WTC11 (cell line): ENCODE measurements at regions not wholly inside any gene's neighbourhood (a gene's known extent, or its start where the extent isn't known, plus 50 kb on each side); places are given as distances from the start of the nearest gene placed in this dataset.

ENCODE experiments used
- ATAC-seq: fragments of 200-7000 bp; cut with Tn5 transposase; 2 replicates; pipeline ENCODE4 v1.10.0; 2021; ENCODE audit warnings: mild to moderate bottlenecking, moderate library complexity
- CTCF ChIA-PET: fragments of 300-600 bp; sonication (Branson Sonifier 250); formaldehyde crosslinking; loops from one replicate; lab custom pipeline; 2021; ENCODE audit warnings: antibody characterized with exemption; lab: Charles Lee
- POLR2A ChIA-PET: fragments of 350-600 bp; sonication (Branson Sonifier 250); formaldehyde crosslinking; loops from one replicate; lab custom pipeline; 2021; ENCODE audit warnings: antibody characterized with exemption; lab: Charles Lee
- DNase-seq: peaks from one replicate; pipeline ENCODE4 v3.0.0; 2021; ENCODE audit warnings: low spot score
- H3K27ac Mint-ChIP-seq: 2 replicates; pipeline ENCODE4 v1.8.0; 2021; ENCODE audit warnings: mixed read lengths
- H3K27me3 Mint-ChIP-seq: 2 replicates; pipeline ENCODE4 v1.8.0; 2021; ENCODE audit warnings: low read depth, mild to moderate bottlenecking, moderate library complexity, mixed read lengths
- H3K36me3 Mint-ChIP-seq: 2 replicates; pipeline ENCODE4 v1.8.0; 2021; ENCODE audit warnings: mixed read lengths
- H3K4me1 Mint-ChIP-seq: 2 replicates; pipeline ENCODE4 v1.8.0; 2022; ENCODE audit warnings: mixed read lengths
- H3K4me3 Mint-ChIP-seq: 2 replicates; pipeline ENCODE4 v1.8.0; 2021; ENCODE audit warnings: mild to moderate bottlenecking, moderate library complexity, mixed read lengths
- H3K9me3 Mint-ChIP-seq: 2 replicates; pipeline ENCODE4 v1.8.0; 2021; ENCODE audit warnings: mixed read lengths
- FOXK1 ChIP-seq: sonication (generic); formaldehyde crosslinking; IDR thresholded peaks from 2 replicates; pipeline ENCODE4 v1.8.0; 2022; ENCODE audit warnings: mild to moderate bottlenecking, moderate library complexity, missing genetic modification reagents
- GTF2I ChIP-seq: fragments of 250-450 bp; sonication (Bioruptor Pico); conservative IDR thresholded peaks from 2 replicates; pipeline ENCODE4 v1.4.0; 2021; ENCODE audit warnings: mild to moderate bottlenecking
- JAZF1 ChIP-seq: fragments of 250-450 bp; sonication (Bioruptor Pico); IDR thresholded peaks from 2 replicates; pipeline ENCODE4 v1.9.0; 2021; ENCODE audit warnings: moderate library complexity, mild to moderate bottlenecking, inconsistent platforms
- NFE2L1 ChIP-seq: sonication (generic); formaldehyde crosslinking; IDR thresholded peaks from 2 replicates; pipeline ENCODE4 v1.8.1; 2023; ENCODE audit warnings: missing genetic modification reagents
- NFYB ChIP-seq: sonication (generic); formaldehyde crosslinking; conservative IDR thresholded peaks from 2 replicates; pipeline ENCODE4 v1.8.0; 2022; ENCODE audit warnings: low read depth, missing genetic modification reagents
- OVOL2 ChIP-seq: fragments of 250-450 bp; sonication (Bioruptor Pico); IDR thresholded peaks from 2 replicates; pipeline ENCODE4 v1.9.0; 2021; ENCODE audit warnings: mild to moderate bottlenecking, borderline replicate concordance
- TCF7 ChIP-seq: sonication (generic); formaldehyde crosslinking; IDR thresholded peaks from 2 replicates; pipeline ENCODE4 v1.8.0; 2022; ENCODE audit warnings: mild to moderate bottlenecking, low read depth, missing genetic modification reagents, moderate library complexity
- TP53 ChIP-seq: sonication (generic); formaldehyde crosslinking; IDR thresholded peaks from 2 replicates; pipeline ENCODE4 v1.8.1; 2023; ENCODE audit warnings: mild to moderate bottlenecking, missing genetic modification reagents
- ZNF138 ChIP-seq: sonication (generic); formaldehyde crosslinking; conservative IDR thresholded peaks from 2 replicates; pipeline ENCODE4 v1.8.1; 2022; ENCODE audit warnings: mild to moderate bottlenecking, moderate library complexity, missing genetic modification reagents
- ZNF396 ChIP-seq: fragments of 250-450 bp; sonication (Bioruptor Pico); IDR thresholded peaks from 2 replicates; pipeline ENCODE4 v1.8.0; 2021; ENCODE audit warnings: mild to moderate bottlenecking, moderate library complexity, borderline replicate concordance
- TF ChIP-seq, protein P1 (sequence below): sonication (generic); formaldehyde crosslinking; IDR thresholded peaks from 2 replicates; pipeline ENCODE4 v1.8.0; 2022; ENCODE audit warnings: mild to moderate bottlenecking, missing genetic modification reagents
- TF ChIP-seq, protein P2 (sequence below): fragments of 250-450 bp; sonication (Bioruptor Pico); conservative IDR thresholded peaks from 2 replicates; pipeline ENCODE4 v1.9.0; 2021; ENCODE audit warnings: mild to moderate bottlenecking
- TF ChIP-seq, protein P3 (sequence below): fragments of 250-450 bp; sonication (Bioruptor Pico); IDR thresholded peaks from 2 replicates; pipeline ENCODE4 v1.8.0; 2021; ENCODE audit warnings: mild to moderate bottlenecking
- TF ChIP-seq, protein P4 (sequence below): sonication (generic); formaldehyde crosslinking; IDR thresholded peaks from 2 replicates; pipeline ENCODE4 v1.8.1; 2022; ENCODE audit warnings: low read depth, mild to moderate bottlenecking, moderate library complexity, missing genetic modification reagents, borderline replicate concordance
- TF ChIP-seq, protein P5 (sequence below): fragments of 250-450 bp; sonication (Bioruptor Pico); IDR thresholded peaks from 2 replicates; pipeline ENCODE4 v1.9.0; 2021; ENCODE audit warnings: mild to moderate bottlenecking
- TF ChIP-seq, protein P6 (sequence below): sonication (generic); formaldehyde crosslinking; conservative IDR thresholded peaks from 2 replicates; pipeline ENCODE4 v1.8.1; 2022; ENCODE audit warnings: mild to moderate bottlenecking, missing genetic modification reagents
- TF ChIP-seq, protein P7 (sequence below): sonication (generic); formaldehyde crosslinking; conservative IDR thresholded peaks from 2 replicates; pipeline ENCODE4 v1.8.1; 2023; ENCODE audit warnings: mild to moderate bottlenecking, low read depth, missing genetic modification reagents, moderate library complexity
- TF ChIP-seq, protein P8 (sequence below): sonication (generic); formaldehyde crosslinking; IDR thresholded peaks from 2 replicates; pipeline ENCODE4 v1.8.1; 2022; ENCODE audit warnings: mild to moderate bottlenecking, moderate library complexity, missing genetic modification reagents
- TF ChIP-seq, protein P9 (sequence below): sonication (generic); formaldehyde crosslinking; IDR thresholded peaks from 2 replicates; pipeline ENCODE4 v1.8.1; 2022; ENCODE audit warnings: low read depth, missing genetic modification reagents, borderline replicate concordance
- TF ChIP-seq, protein P10 (sequence below): fragments of 250-450 bp; sonication (Bioruptor Pico); IDR thresholded peaks from 2 replicates; pipeline ENCODE4 v1.9.0; 2021; ENCODE audit warnings: moderate library complexity, mild to moderate bottlenecking, inconsistent platforms, borderline replicate concordance

DNA sequence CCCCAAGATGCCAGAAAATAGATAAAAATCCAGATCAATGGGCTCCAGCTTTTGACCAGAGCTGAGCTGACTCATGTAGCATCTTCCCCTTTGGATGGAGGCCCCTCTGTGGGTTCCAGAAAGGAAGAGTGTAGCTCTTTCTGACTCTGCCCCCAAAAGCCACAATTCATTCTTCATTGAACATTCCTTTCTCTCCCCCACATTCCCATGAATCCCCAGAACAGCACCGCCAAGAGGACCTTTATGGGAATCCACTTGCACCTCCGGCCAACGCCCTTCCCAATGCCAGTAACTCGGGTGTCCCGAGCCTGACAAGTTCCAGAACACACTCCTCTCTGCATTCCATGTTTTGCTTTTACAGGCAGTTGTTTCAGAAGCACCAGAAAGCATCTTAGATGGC is 210.6 kb upstream of the DIO3 start:
- no peak for ATAC-seq

More for the DNA sequence above, 210.6 kb upstream of the DIO3 start:
- TF ChIP-seq GTF2I (CRISPR knock-in tag) (no peak), NFYB (CRISPR knock-in tag) (no peak), TP53 (no peak), ZNF138 (CRISPR knock-in tag) (no peak), ZNF396 (CRISPR knock-in tag) (no peak), FOXK1 (no peak), OVOL2 (CRISPR knock-in tag) (no peak), NFE2L1 (no peak), JAZF1 (no peak), TCF7 (CRISPR knock-in tag) (no peak)
- TF ChIP-seq, protein P1, sequence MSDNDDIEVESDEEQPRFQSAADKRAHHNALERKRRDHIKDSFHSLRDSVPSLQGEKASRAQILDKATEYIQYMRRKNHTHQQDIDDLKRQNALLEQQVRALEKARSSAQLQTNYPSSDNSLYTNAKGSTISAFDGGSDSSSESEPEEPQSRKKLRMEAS: no peak
- TF ChIP-seq, protein P2, sequence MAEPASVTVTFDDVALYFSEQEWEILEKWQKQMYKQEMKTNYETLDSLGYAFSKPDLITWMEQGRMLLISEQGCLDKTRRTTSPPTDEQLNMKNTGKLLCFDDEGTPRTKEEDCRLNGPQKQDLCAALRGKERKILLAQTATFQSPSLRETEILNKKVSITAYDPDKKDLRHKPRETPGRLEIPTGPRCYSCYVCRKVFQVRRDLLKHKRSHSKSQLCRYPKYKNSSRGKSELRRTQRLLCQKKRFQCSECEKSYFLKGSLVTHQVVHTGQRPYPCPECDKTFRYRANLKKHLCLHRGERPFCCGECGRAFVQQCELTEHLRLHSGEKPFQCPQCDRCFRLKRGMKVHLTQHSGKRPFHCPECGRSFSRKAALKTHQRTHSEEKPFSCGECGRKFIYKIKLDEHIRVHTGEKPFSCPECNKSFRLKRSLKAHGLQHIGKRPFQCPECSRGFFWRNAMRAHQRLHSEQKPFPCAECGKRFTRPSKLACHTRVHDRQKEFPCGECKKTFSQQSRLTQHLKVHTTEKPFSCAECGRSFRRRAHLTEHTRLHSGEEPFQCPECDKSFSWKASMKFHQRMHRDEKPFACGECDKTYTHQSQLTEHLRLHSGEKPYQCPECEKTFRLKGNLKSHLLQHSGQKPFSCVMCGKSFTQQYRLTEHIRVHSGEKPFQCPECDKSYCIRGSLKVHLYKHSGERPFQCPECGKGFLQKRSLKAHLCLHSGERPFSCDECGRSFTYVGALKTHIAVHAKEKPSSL (CRISPR knock-in tag): no peak
- TF ChIP-seq, protein P3, sequence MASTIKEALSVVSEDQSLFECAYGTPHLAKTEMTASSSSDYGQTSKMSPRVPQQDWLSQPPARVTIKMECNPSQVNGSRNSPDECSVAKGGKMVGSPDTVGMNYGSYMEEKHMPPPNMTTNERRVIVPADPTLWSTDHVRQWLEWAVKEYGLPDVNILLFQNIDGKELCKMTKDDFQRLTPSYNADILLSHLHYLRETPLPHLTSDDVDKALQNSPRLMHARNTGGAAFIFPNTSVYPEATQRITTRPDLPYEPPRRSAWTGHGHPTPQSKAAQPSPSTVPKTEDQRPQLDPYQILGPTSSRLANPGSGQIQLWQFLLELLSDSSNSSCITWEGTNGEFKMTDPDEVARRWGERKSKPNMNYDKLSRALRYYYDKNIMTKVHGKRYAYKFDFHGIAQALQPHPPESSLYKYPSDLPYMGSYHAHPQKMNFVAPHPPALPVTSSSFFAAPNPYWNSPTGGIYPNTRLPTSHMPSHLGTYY (CRISPR knock-in tag): no peak
- TF ChIP-seq, protein P4, sequence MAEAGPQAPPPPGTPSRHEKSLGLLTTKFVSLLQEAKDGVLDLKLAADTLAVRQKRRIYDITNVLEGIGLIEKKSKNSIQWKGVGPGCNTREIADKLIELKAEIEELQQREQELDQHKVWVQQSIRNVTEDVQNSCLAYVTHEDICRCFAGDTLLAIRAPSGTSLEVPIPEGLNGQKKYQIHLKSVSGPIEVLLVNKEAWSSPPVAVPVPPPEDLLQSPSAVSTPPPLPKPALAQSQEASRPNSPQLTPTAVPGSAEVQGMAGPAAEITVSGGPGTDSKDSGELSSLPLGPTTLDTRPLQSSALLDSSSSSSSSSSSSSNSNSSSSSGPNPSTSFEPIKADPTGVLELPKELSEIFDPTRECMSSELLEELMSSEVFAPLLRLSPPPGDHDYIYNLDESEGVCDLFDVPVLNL: no peak
- TF ChIP-seq, protein P5, sequence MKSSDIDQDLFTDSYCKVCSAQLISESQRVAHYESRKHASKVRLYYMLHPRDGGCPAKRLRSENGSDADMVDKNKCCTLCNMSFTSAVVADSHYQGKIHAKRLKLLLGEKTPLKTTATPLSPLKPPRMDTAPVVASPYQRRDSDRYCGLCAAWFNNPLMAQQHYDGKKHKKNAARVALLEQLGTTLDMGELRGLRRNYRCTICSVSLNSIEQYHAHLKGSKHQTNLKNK (CRISPR knock-in tag): no peak
- TF ChIP-seq, protein P6, sequence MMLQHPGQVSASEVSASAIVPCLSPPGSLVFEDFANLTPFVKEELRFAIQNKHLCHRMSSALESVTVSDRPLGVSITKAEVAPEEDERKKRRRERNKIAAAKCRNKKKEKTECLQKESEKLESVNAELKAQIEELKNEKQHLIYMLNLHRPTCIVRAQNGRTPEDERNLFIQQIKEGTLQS (CRISPR knock-in tag): no peak
- TF ChIP-seq, protein P7, sequence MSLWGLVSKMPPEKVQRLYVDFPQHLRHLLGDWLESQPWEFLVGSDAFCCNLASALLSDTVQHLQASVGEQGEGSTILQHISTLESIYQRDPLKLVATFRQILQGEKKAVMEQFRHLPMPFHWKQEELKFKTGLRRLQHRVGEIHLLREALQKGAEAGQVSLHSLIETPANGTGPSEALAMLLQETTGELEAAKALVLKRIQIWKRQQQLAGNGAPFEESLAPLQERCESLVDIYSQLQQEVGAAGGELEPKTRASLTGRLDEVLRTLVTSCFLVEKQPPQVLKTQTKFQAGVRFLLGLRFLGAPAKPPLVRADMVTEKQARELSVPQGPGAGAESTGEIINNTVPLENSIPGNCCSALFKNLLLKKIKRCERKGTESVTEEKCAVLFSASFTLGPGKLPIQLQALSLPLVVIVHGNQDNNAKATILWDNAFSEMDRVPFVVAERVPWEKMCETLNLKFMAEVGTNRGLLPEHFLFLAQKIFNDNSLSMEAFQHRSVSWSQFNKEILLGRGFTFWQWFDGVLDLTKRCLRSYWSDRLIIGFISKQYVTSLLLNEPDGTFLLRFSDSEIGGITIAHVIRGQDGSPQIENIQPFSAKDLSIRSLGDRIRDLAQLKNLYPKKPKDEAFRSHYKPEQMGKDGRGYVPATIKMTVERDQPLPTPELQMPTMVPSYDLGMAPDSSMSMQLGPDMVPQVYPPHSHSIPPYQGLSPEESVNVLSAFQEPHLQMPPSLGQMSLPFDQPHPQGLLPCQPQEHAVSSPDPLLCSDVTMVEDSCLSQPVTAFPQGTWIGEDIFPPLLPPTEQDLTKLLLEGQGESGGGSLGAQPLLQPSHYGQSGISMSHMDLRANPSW (CRISPR knock-in tag): no peak
- TF ChIP-seq, protein P8, sequence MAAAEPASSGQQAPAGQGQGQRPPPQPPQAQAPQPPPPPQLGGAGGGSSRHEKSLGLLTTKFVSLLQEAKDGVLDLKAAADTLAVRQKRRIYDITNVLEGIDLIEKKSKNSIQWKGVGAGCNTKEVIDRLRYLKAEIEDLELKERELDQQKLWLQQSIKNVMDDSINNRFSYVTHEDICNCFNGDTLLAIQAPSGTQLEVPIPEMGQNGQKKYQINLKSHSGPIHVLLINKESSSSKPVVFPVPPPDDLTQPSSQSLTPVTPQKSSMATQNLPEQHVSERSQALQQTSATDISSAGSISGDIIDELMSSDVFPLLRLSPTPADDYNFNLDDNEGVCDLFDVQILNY: no peak
- TF ChIP-seq, protein P9, sequence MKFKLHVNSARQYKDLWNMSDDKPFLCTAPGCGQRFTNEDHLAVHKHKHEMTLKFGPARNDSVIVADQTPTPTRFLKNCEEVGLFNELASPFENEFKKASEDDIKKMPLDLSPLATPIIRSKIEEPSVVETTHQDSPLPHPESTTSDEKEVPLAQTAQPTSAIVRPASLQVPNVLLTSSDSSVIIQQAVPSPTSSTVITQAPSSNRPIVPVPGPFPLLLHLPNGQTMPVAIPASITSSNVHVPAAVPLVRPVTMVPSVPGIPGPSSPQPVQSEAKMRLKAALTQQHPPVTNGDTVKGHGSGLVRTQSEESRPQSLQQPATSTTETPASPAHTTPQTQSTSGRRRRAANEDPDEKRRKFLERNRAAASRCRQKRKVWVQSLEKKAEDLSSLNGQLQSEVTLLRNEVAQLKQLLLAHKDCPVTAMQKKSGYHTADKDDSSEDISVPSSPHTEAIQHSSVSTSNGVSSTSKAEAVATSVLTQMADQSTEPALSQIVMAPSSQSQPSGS (CRISPR knock-in tag): no peak
- TF ChIP-seq, protein P10, sequence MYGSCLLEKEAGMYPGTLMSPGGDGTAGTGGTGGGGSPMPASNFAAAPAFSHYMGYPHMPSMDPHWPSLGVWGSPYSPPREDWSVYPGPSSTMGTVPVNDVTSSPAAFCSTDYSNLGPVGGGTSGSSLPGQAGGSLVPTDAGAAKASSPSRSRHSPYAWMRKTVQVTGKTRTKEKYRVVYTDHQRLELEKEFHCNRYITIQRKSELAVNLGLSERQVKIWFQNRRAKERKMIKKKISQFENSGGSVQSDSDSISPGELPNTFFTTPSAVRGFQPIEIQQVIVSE (CRISPR knock-in tag): no peak
- TF ChIP-seq, all 79 proteins: peak for 0
- Mint-ChIP-seq H3K4me1 (peaks cover 9% of the 10 kb centered on the region), H3K27me3 (no peaks in the 10 kb centered on the region; the same call in 1 of the 2 replicates), H3K9me3 (peaks cover 28% of the 10 kb centered on the region), H3K4me3 (no peak overlapping the region), H3K27ac (no peak overlapping the region), H3K36me3 (peaks cover 10% of the 10 kb centered on the region)
- no peak for DNase-seq
- ChIA-PET POLR2A (interaction anchor here (1.3 kb wide), 1 partner anchor 221 kb away, joined by 3 read pairs; no protein-coding TSS in a partner anchor), CTCF (interaction anchor here (0.6 kb wide), 2 partner anchors 24 to 304 kb away, joined by 3 read pairs; no protein-coding TSS in a partner anchor)
